GM19238 (cell line): ENCODE measurements at regions not wholly inside any gene's neighbourhood (a gene's known extent, or its start where the extent isn't known, plus 50 kb on each side); places are given as distances from the start of the nearest gene placed in this dataset.

Source experiments
- DNase-seq: peaks from one replicate; pipeline ENCODE4 v3.0.0; 2011; ENCODE audit warnings: low spot score; ENCODE audit not compliant: insufficient read length

GRCh38 chr5:143564417-143564816, 160.9 kb upstream of the NR3C1 start:
- DNase-seq = no peak

DNA sequence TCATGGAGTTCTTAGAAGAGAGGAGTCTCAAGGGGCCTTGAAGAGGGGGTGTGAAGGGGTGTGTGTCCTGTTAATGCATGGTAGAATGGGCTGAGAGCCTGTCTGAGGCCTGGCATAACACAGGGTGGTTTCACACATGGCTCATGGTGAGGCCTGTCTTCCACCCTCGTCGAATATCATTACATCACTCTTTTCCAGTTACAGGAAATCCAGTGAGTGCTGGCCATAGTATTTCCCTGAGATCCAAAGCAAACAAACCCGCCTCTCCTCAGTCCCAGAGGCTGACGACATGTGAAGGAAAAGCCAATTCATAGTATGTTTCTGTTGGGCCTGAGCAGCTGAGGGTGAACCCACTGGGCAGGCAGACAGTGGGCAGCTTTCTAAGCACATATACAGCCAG, 159.4 kb upstream of the NR3C1 start:
- DNase-seq = no peak

GRCh38 chr5:143561219-143561618, 157.7 kb upstream of the NR3C1 start:
- DNase-seq = no peak

DNA sequence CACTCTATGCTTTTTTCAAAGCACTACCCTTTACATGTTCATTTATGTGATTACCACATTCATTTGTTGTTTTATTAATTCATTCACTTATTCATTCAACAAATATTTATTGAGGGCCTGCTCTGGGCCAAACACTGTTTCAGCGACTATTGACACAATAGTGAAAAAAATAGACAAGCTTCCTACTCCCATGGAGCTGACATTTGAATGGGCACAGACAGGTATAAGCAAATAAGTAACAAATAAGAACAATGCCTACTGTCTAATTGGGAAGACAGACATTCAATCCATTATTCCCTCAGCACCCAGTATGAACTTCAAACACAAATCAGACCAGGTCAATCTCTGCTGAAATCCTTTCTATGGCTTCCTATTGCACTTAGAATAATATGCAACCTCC, 156.9 kb upstream of the NR3C1 start:
- no peak for DNase-seq

DNA sequence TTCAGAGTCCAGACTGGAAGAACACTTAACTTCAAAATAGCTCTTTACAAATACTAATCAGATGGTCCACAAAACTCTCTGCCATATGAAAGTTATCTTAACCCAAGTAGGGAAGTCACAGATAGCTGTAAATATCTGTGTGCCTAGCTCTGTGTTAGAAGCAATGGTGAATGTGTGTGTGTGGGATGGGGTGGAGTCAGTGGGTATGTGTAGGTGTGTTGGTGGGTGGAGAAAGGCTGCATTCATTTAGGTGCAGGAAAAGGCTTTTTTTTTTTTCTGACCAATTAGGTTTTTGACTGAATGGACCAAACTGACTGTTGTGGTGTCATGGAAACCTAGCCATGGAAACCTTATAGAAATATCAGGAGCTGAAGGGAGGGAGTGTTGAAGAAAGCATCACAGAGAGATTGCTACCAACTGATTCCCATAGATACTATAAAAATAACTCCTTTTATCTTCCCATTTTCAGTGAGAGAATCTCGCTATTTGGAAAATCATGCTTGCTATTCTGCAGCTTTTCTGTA, 156.2 kb upstream of the NR3C1 start:
- DNase-seq = no peak

- no peak for DNase-seq
Observed at GRCh38 chr5:143558048-143558447, 154.6 kb upstream of the NR3C1 start.

DNA sequence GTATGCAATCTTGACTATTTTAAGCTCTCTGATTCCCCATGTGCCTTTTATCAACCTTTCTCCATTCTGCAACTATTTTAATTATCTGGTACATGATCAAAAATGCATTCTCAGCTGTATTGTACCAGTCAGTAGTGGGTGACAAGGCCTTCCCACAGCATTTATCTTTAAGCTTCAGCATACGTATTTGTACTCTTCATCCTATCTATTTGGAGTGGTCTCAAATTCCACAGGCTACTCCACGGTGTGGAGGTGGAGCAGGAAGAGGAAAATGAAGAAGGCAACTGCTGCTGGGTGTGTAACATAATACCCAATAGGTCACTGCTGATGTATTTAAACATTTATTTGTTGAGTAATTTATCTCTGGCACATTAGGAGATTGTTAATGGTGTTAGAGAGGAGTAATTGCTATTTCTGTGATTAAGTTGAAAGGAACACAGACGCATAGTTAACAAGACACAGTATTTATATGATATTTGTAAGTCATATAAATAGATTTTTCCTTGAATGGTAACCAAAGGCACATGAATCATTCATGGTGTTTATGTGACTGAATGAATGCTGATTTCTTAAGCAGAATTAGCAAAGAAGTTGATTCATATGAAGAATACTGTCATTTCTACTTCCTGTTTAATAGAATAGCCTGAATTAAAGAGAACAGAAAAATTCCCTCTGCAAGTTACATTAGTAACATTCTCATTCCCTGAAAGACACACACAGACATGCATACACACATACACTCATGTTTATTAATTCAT, 153.8 kb upstream of the NR3C1 start:
- DNase-seq = no peak

GRCh38 chr5:143554918-143555477, 151.5 kb upstream of the NR3C1 start:
- no peak for DNase-seq

GRCh38 chr5:143554187-143554717, 150.8 kb upstream of the NR3C1 start:
- no peak for DNase-seq

- DNase-seq = no peak
Observed at GRCh38 chr5:143552680-143553079, 149.2 kb upstream of the NR3C1 start.

- no peak for DNase-seq
Observed at GRCh38 chr5:143551820-143552251, 148.3 kb upstream of the NR3C1 start.

- DNase-seq = no peak
Observed at GRCh38 chr5:143550986-143551630, 147.6 kb upstream of the NR3C1 start.

GRCh38 chr5:143547342-143547741, 143.9 kb upstream of the NR3C1 start:
- DNase-seq = no peak

- no peak for DNase-seq
Observed at GRCh38 chr5:143546394-143546793, 142.9 kb upstream of the NR3C1 start.

DNA sequence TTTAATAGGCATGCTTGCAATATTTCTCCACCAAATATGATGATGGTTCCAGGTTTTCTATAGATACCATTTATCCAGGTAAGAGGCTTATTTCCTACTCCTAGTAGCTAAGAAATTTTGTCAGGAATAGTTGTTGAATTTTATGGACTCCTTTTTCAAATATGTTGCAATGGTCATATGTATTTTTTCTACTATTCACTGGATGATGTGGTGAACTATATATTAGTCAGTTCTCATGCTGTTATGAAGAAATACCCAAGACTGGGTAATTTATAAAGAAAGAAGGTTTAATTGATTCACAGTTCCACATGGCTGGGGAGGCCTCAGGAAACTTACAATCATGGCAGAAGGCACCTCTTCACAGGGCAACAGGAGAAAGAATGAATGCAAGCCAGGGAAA, 141.1 kb upstream of the NR3C1 start:
- DNase-seq = no peak

DNA sequence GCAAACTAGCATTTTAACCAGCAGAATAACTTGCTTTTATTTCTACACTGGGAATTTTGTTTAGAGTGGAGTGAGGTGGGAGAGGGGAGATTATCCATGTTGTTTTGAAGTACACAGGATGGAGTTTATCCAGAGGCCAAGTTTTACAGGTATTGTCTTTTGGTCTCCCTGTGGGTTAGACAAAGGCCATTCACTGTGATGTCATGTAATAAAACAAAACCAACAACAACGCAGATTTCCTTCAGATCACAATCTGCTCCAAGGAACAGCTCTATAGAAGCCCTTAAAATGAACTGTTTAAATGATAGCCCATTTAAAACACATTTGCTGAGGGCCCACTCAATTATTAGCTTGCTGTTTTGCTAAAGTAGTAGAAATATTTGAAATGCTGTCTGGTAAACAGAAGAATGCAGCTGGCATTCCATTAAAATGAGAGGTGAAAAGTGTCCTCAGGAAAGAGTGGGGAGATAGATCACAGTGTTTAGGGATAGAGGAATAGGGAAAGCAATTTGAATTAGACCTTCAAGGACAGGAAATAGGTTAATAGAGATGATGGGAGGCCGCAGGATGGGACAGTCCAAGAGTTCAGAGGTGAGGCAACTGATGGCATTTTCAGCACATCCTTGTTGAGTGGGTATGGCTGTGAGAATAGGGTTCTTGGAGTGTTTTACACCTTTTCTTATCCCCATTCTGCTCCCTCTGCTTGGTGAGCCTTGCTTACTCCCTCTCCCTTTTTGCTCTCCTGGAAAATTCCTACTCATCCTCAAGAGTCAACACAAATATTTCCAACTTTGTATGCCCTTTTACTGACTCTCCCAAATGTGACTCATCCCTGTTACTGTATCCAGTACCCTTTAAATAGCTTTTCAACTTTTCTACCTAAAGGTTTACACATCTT, 140.1 kb upstream of the NR3C1 start:
- DNase-seq = no peak

DNA sequence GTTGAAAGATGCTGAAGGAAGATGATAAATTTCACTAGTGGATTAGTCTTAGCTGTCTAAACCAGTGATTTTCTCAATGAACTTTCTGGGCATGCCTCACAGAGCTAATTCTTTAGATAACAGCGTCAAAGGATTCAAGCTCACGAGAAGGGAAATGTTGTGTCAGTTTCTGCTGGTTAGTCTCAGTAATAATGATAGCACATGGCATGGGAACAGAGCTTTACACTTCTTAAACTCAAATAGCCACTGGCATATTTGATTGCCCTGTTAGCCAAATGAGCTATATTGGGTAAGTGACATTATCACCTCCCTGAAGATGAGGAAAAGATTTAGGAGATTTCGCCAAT, 139.3 kb upstream of the NR3C1 start:
- no peak for DNase-seq

DNA sequence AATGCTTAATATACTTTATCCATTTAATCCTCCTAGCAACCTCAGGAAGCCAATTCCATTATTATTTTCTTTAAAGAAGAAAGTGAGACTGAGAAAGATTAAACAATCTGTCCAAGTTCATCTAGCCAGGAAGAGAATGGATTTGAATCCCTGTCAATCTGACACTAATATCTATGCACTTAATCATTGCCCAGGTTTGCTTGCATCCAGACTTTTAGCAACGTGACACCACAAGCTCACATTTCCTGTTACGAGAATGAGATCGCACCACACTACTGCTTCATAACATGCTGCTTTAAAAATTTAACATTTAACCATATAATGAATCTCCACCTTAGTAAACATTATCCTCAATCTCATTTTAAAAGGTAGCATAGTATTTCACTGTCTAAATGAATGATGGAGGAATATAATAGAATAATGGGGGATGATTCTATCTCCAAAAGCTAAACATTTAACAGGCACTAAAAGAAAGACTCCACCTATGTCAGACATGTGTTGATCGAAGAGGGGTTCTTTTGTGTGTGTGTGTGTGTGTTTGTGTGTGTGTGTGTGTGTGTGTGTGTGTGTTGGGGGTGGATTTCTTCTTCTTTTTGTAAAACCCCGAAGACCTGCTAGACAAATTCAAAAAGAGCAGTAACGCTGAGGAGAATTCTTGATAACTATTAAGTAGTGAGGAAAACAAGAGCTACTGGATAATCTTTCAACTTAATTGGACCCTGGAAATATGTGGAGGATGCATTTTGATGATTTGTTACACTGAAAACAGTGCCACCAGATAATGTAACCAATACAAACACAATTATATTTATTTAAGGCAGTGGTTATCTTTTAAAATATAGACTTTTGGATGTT, 138.7 kb upstream of the NR3C1 start:
- DNase-seq = no peak

GRCh38 chr5:143539742-143540141, 136.3 kb upstream of the NR3C1 start:
- DNase-seq = no peak

DNA sequence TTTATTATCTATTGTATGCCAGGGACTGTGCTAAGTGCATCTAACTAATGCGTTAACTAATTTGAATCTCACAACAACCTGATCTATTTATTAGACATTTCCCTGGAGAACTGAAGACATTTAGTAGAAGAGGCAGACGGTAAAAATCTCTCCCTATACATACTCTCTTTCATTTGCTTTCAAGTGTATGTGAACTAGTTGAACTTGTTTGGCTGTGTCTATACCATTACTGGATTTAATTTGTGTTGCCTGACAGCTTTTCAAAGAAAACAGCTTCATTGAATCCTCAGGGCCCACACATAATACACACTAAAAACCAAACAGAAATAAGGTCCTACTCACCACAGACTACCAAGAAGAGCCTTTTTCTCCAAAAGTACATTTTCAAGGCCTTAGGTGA, 133.6 kb upstream of the NR3C1 start:
- DNase-seq = no peak
